ENCODE measurements at regions not wholly inside any gene's neighbourhood (a gene's known extent, or its start where the extent isn't known, plus 50 kb on each side); places are given as distances from the start of the nearest gene placed in this dataset.
A peak's percentile ranks its signal among the peaks of the same experiment; 100 is the strongest.

DNA sequence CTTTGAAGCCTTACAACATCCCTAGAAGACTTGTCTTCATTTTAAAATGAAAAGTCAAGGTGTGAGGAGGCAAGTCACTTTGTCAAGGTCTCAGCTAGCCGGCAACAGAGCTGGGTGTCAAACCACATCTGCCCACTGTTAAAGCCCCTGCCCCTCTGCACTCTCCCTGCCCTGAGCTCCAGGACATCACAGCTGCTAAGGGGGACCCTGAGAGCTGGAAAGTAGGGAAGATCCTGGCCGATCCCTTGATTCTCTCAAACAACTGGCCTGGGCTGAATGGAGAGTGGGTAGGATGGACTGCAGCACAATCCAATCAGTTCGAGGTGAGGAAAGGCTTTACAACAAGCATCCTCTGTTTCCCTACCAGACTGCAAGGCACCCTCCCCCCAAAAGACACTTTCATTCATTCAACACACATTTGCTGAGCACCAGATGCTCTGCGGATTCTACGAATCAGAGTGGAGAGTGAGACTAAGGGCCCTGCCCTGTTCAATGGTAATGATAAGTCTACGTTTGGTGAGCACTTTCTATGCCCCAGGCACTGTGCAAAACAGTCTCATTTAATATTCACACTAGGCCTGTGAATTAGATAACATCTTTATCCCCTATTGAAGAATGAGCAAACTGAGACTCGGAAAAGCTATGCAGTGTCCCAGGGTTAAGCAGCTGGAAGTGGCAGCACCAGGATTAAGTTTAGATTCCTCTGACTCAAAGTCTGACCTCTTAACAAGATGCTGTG, 148.1 kb downstream of the HERPUD2 start:
- intact Hi-C loops (cut with DNase I) = no loop called here
- Histone ChIP-seq H3K36me3 (no peaks in the 10 kb centered on the region), H3K9ac (ENCODE audit: low read depth in 2 of 2, low read length in 2 of 2) (no peak overlapping the region), H3K4me3 (no peak overlapping the region), H3K27ac (no peak overlapping the region), H3K27me3 (no peaks in the 10 kb centered on the region), H3K4me1 (no peaks in the 10 kb centered on the region), H3K9me3 (no peaks in the 10 kb centered on the region)
- no peak for DNase-seq
- no peak for TF ChIP-seq CTCF (IDR thresholded peaks at IDR 0.05)

GRCh38 chr7:35545831-35546230, 149.1 kb downstream of the HERPUD2 start:
- no peak for DNase-seq
- no peak overlapping the region for H3K27ac ChIP-seq
- intact Hi-C loops (cut with DNase I) = no loop called here
- no peak overlapping the region for H3K9ac ChIP-seq (ENCODE audit: low read depth in 2 of 2, low read length in 2 of 2)
- no peak for TF ChIP-seq CTCF (IDR thresholded peaks at IDR 0.05)
- H3K4me1 ChIP-seq = no peaks in the 10 kb centered on the region
- no peaks in the 10 kb centered on the region for H3K27me3 ChIP-seq
- no peaks in the 10 kb centered on the region for H3K9me3 ChIP-seq
- no peaks in the 10 kb centered on the region for H3K36me3 ChIP-seq
- no peak overlapping the region for H3K4me3 ChIP-seq

DNA sequence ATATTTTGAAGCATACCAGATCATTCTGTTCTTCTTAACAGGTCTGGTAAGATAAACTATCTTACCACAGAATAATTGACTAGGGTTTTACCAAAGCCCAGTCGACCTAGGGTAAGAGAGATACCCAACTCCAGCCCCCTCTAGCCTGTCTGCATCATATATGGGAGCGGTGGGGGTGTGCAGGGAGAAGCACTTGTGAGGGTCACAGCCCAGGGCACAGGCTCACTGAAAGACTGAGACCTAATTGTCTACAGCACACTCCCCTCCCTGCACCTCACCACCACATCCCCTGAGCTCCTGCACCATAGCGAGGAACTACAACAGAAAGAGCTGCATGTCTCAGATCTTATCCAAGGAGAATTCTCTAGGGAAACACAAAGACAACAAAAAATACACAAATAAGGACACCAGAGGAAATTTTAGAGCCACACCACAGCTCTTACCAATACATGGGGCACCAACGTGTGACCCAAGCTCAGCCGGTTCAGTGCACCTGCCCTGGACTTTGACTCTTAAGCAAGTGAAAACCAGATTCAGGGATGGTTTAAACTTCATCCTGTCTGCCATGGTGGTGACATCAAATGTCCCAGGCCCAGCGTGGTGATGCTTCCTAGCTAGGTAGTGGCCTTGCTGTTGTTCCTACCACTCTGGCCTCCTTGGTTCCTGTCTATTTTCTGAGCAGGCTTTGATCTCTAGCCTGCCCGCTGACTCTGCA, 150.8 kb downstream of the HERPUD2 start:
- no peaks in the 10 kb centered on the region for H3K9me3 ChIP-seq
- DNase-seq = no peak
- H3K36me3 ChIP-seq = no peaks in the 10 kb centered on the region
- no peak overlapping the region for H3K4me3 ChIP-seq
- no peak for TF ChIP-seq CTCF (IDR thresholded peaks at IDR 0.05)
- no peaks in the 10 kb centered on the region for H3K4me1 ChIP-seq
- H3K9ac ChIP-seq (ENCODE audit: low read depth in 2 of 2, low read length in 2 of 2) = no peak overlapping the region
- no peaks in the 10 kb centered on the region for H3K27me3 ChIP-seq
- H3K27ac ChIP-seq = no peak overlapping the region
- intact Hi-C loops (cut with DNase I) = no loop called here

- DNase-seq = peak; percentile 77
- Histone ChIP-seq H3K4me1 (no peaks in the 10 kb centered on the region), H3K4me3 (peak overlapping the region; percentile 41), H3K27me3 (no peaks in the 10 kb centered on the region), H3K36me3 (no peaks in the 10 kb centered on the region), H3K9me3 (no peaks in the 10 kb centered on the region), H3K27ac (no peak overlapping the region), H3K9ac (ENCODE audit: low read depth in 2 of 2, low read length in 2 of 2) (no peak overlapping the region)
- TF ChIP-seq CTCF (IDR thresholded peaks at IDR 0.05) = peak; percentile 90
- intact Hi-C loops (cut with DNase I) = loop anchor here (5.0 kb wide), 1 partner anchor 115 kb away; no protein-coding TSS in a partner anchor
Measured at GRCh38 chr7:35537067-35538023, 157.6 kb downstream of the HERPUD2 start.

DNA sequence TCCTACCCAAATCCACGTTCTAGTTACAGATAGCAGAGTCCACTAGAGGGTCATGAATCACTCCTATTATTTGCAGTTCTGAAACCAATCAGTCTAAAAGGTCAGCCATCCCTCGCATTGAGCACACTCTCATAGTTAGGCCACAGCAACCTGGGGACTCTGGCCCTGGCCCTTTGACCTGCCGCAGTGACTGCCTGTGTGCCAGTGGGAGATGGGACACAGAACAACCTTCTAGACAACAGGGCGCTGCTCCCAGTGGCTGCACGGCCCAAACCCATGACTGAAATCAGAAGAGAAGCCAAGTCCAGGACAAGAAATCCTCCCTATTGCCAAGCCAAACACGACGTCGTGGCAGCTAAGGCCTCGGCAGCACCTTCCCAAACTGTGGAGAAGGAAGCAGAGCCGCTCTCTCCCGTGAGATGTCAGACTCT, 158.5 kb downstream of the HERPUD2 start:
- H3K27me3 ChIP-seq = no peaks in the 10 kb centered on the region
- intact Hi-C loops (cut with DNase I) = loop anchor here (5.0 kb wide), 1 partner anchor 114 kb away; no protein-coding TSS in a partner anchor
- no peak for TF ChIP-seq CTCF (IDR thresholded peaks at IDR 0.05)
- no peak overlapping the region for H3K27ac ChIP-seq
- no peaks in the 10 kb centered on the region for H3K4me1 ChIP-seq
- no peaks in the 10 kb centered on the region for H3K9me3 ChIP-seq
- no peaks in the 10 kb centered on the region for H3K36me3 ChIP-seq
- DNase-seq = no peak
- H3K4me3 ChIP-seq = no peak overlapping the region
- H3K9ac ChIP-seq (ENCODE audit: low read depth in 2 of 2, low read length in 2 of 2) = no peak overlapping the region

All from colonic mucosa (tissue), 4 donors.